GM18520 (cell line): ENCODE measurements at regions not wholly inside any gene's neighbourhood (a gene's known extent, or its start where the extent isn't known, plus 50 kb on each side); places are given as distances from the start of the nearest gene placed in this dataset.
"Not testable (repeated sequence)": the region's sequence is repeated elsewhere in the genome, so short reads cannot be mapped to it uniquely, and the experiment has no call there.

Experiments used
- ATAC-seq: cut with Tn5 transposase; IDR thresholded peaks from one replicate; pipeline ENCODE4 v1.9.1; 2021; ENCODE audit not compliant: unreplicated experiment

GRCh38 chr11:25612806-25613205 lies 719.1 kb upstream of the ANO3 start:
- ATAC-seq, result no peak

GRCh38 chr11:25613451-25613850 lies 718.5 kb upstream of the ANO3 start:
- no peak for ATAC-seq

DNA sequence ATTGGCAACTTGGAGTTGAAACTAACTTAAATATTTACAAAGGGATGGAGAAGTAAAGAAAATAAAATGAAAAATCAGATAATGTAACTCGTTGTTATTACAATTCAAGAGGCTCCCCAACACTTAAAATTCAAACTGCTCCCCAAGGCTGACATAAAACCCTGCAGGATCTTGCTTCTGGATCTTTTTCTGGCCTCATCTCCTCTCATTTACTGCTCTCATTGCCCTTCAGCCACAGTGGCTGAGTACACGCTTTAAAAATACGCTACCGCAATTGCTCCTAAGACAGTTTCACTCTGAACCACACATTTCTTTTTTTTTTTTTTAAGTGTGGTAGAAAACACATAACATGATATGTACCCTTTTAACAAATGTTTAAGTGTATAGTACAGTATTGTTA lies 718.1 kb upstream of the ANO3 start:
- ATAC-seq, result no peak

GRCh38 chr11:25615069-25615468 lies 716.9 kb upstream of the ANO3 start:
- ATAC-seq, result no peak

DNA sequence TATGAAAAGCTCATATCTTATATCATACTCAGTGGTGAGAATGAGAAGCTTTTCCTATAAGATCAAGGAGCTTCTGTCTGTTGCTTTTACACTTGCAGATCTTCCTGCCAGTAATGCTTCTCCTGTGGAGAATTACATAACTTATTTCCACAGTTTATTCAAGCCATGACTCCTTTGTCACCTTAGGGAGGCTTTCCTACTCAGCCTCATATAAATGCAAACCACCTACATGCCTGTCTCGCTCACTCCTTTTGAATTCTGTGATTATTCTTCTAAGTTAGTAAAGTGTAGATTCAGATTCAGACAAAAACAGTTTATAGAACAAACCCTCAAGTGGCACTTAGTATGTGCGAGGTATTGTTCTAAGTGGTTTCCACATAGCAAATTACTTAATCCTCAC lies 716.1 kb upstream of the ANO3 start:
- ATAC-seq, result no peak

- no peak for ATAC-seq
These were observed 706.8 kb upstream of the ANO3 start for GRCh38 chr11:25625094-25625493.

- ATAC-seq, result no peak
These were observed 703.9 kb upstream of the ANO3 start for GRCh38 chr11:25628030-25628429.

- no peak for ATAC-seq
These were observed 698.7 kb upstream of the ANO3 start for GRCh38 chr11:25633230-25633629.

DNA sequence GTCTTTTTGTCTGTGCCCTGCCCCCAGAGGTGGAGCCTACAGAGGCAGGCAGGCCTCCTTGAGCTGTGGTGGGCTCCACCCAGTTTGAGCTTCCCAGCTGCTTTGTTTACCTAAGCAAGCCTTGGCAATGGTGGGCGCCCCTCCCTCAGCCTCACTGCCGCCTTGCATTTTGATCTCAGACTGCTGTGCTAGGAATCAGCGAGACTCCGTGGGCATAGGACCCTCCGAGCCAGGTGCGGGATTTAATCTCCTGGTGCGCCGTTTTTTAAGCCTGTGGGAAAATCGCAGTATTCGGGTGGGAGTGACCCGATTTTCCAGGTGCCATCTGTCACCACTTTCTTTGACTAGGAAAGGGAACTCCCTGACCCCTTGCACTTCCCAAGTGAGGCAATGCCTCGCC lies 682.7 kb upstream of the ANO3 start:
- ATAC-seq, result not testable (repeated sequence)

GRCh38 chr11:25650319-25650718 lies 681.6 kb upstream of the ANO3 start:
- no peak for ATAC-seq

GRCh38 chr11:25655636-25656035 lies 676.3 kb upstream of the ANO3 start:
- ATAC-seq, result no peak

DNA sequence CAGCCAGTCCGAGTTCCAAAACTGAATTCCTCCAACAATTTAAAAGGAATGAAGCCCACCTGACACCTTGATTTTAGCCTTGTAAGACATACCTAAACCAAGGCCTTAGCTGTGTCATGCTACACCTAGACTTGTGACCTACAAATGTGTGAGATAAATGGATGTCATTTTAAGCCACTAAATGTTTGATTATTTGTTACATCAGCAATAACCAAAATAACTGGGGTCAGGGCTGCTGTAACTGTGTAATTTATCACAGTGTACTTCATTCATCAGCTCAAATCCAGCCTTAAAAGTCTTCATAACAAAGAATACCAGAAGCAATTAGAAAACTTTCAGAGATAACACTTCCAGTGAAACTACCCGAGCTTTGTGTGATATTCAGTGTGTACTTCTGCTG lies 673.0 kb upstream of the ANO3 start:
- no peak for ATAC-seq

DNA sequence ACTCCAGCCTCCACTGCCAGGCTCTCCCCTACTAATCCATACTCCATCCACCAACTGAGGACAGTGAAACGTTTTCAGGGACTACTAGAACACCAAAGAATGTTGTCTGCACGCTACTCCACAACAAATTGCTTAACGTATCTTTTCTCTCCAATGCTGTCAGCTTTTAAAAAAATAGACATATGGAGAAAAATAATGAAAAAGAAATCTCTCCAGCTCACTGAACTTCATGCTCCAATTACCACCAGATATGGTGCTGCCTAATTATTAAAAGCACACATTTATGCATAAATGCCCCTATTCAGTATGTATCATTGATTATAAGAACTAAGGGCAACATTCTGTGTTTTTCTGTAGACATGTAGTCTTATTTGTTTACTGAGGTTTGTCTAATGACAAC lies 672.2 kb upstream of the ANO3 start:
- no peak for ATAC-seq

- no peak for ATAC-seq
These were observed 664.1 kb upstream of the ANO3 start for GRCh38 chr11:25667871-25668270.

GRCh38 chr11:25691959-25692358 lies 640.0 kb upstream of the ANO3 start:
- no peak for ATAC-seq

- no peak for ATAC-seq
These were observed 629.5 kb upstream of the ANO3 start for GRCh38 chr11:25702417-25702816.

GRCh38 chr11:25710975-25711374 lies 621.0 kb upstream of the ANO3 start:
- ATAC-seq, result no peak

GRCh38 chr11:25727944-25728343 lies 604.0 kb upstream of the ANO3 start:
- no peak for ATAC-seq

- no peak for ATAC-seq
These were observed 601.7 kb upstream of the ANO3 start for GRCh38 chr11:25730230-25730629.

DNA sequence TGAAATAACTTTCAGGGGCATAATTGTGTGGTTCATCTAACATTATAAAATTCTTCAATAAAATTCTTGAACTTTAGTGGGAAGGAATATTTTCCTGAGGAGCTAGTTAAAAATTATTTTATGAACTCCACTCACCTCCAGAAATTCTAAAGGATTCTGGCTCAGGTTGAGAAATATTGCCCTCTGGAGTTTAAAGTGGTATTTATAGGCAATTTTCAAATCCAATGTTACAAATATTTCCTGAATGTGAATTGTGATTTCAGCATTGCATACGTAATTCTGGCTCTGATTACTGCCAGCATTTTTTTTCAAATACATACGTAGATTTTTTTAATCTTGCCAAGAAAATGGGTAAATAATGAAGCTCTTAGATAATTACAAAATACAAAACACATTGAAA lies 598.2 kb upstream of the ANO3 start:
- ATAC-seq, result no peak

- no peak for ATAC-seq
These were observed 597.2 kb upstream of the ANO3 start for GRCh38 chr11:25734591-25735211.

DNA sequence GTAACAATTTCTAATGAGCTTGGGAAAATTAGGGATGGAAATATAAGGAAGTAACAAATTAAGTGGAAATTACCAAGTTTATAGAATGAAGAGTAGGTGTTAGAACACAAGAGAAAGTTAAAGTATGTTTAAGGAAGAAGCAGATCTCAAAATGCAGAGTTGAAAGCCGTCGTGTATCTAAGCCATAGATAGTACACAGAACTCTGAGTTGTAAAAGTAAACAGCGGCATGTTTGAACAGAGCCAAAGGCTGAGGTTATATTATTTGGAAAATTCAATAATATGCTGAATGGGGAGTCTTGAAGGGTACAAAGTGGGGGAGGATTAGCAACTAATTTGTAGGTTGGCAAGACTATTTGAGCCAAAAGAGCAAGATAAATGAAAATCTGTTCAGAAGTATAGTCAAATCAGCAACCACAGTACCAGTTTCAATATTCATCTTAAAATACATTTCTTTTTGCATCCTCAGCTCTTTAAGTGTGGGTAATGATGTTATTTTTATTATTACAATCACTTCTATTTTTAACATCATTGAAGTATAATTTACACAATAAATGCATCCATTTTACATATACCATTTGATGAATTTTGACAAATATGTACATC lies 594.8 kb upstream of the ANO3 start:
- ATAC-seq, result no peak

GRCh38 chr11:25741886-25742285 lies 590.0 kb upstream of the ANO3 start:
- no peak for ATAC-seq
